ENCODE measurements at regions not wholly inside any gene's neighbourhood (a gene's known extent, or its start where the extent isn't known, plus 50 kb on each side); places are given as distances from the start of the nearest gene placed in this dataset.
"Not testable (repeated sequence)": the region's sequence is repeated elsewhere in the genome, so short reads cannot be mapped to it uniquely, and the experiment has no call there.

DNA sequence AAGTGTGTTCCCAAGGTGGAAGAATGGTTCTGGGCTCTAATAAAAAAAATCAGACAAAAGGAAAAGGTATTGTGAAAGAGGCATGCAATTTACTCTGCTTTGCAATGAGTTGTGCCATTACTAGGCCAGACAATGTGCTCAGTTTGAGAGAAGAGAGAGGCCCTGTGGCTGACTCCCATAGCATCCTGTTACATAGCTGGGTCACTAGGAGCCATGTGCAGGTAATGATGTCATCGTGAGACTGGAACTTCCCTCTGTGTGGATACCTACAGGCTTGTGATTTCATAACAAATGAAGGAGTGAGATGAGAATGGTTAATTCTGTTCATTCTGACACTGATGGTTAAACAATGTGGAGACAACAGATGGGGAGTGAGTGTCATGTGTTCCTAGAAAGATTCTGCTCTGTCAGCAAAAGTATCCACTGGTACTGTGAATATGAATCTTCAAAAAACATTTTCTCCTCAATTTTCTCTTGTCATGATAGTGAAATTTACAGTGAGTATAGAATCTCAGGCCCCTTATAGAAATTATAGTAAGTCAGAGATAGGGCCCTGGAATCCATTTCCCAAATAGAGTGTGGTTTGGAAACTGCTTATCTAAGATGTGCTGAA lies 648.7 kb upstream of the DPPA4 start:
- Histone ChIP-seq H4K20me1 (ENCODE audit: insufficient read depth, poor library complexity, severe bottlenecking) (no peaks in the 10 kb centered on the region), H3K4me2 (no peak overlapping the region), H3K4me1 (ENCODE audit: insufficient read depth) (no peaks in the 10 kb centered on the region), H3K4me3 (no peak overlapping the region), H3K9me2 (replicated peaks; ENCODE audit: insufficient read depth) (no peaks in the 10 kb centered on the region), H3K27ac (no peak overlapping the region), H3K27me3 (no peaks in the 10 kb centered on the region), H3K79me2 (no peaks in the 10 kb centered on the region), H3K9me3 (ENCODE audit: low read depth) (no peaks in the 10 kb centered on the region), H2AFZ (no peak overlapping the region), H3K36me3 (replicated peaks; ENCODE audit: insufficient read depth, low read depth) (no peaks in the 10 kb centered on the region)
- 86% methylated on average over 1 of the region's 1 CpG for whole genome bisulfite sequencing (ENCODE audit: low lambda C conversion rate, missing lambda C conversion rate)
- TF ChIP-seq EZH2phosphoT487 (IDR thresholded peaks at IDR 0.05; ENCODE audit: low read depth, severe bottlenecking, unreplicated experiment) (no peak), EZH2 (IDR thresholded peaks at IDR 0.05; ENCODE audit: borderline replicate concordance) (no peak)
- TF ChIP-seq, protein P1, sequence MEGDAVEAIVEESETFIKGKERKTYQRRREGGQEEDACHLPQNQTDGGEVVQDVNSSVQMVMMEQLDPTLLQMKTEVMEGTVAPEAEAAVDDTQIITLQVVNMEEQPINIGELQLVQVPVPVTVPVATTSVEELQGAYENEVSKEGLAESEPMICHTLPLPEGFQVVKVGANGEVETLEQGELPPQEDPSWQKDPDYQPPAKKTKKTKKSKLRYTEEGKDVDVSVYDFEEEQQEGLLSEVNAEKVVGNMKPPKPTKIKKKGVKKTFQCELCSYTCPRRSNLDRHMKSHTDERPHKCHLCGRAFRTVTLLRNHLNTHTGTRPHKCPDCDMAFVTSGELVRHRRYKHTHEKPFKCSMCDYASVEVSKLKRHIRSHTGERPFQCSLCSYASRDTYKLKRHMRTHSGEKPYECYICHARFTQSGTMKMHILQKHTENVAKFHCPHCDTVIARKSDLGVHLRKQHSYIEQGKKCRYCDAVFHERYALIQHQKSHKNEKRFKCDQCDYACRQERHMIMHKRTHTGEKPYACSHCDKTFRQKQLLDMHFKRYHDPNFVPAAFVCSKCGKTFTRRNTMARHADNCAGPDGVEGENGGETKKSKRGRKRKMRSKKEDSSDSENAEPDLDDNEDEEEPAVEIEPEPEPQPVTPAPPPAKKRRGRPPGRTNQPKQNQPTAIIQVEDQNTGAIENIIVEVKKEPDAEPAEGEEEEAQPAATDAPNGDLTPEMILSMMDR (IDR thresholded peaks at IDR 0.05; ENCODE audit: poor library complexity): no peak
- DNase-seq (ENCODE audit: low spot score): no peak

DNA sequence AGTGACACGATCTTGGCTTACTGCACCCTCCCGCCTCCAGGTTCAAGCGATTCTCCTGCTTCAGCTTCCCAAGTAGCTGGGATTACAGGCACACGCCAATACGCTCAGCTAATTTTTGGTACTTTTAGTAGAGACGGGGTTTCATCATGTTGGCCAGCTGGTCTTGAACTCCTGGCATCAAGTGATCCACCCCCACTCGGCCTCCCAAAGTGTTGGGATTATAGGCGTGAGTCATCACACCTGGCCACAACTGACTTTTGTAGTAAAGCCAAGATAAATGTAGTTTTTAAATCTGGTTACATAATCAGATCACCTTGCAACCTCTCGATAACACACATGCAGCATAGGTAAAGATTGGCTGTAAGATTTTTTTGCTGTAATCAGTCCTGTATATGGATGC lies 657.5 kb upstream of the DPPA4 start:
- H3K27me3 ChIP-seq: no peaks in the 10 kb centered on the region
- H3K9me2 ChIP-seq (replicated peaks; ENCODE audit: insufficient read depth): no peaks in the 10 kb centered on the region
- no peak overlapping the region for H3K4me3 ChIP-seq
- H4K20me1 ChIP-seq (ENCODE audit: insufficient read depth, poor library complexity, severe bottlenecking): no peaks in the 10 kb centered on the region
- H3K9me3 ChIP-seq (ENCODE audit: low read depth): no peaks in the 10 kb centered on the region
- no peak overlapping the region for H3K4me2 ChIP-seq
- no peak for DNase-seq (ENCODE audit: low spot score)
- H2AFZ ChIP-seq: no peak overlapping the region
- H3K4me1 ChIP-seq (ENCODE audit: insufficient read depth): no peaks in the 10 kb centered on the region
- H3K27ac ChIP-seq: no peak overlapping the region
- no peak for TF ChIP-seq EZH2phosphoT487 (IDR thresholded peaks at IDR 0.05; ENCODE audit: low read depth, severe bottlenecking, unreplicated experiment)
- TF ChIP-seq, protein P1 (IDR thresholded peaks at IDR 0.05; ENCODE audit: poor library complexity): no peak
- TF ChIP-seq EZH2 (IDR thresholded peaks at IDR 0.05; ENCODE audit: borderline replicate concordance): no peak
- H3K36me3 ChIP-seq (replicated peaks; ENCODE audit: insufficient read depth, low read depth): no peaks in the 10 kb centered on the region
- 84% methylated on average over 9 of the region's 9 CpGs for WGBS (ENCODE audit: low lambda C conversion rate, missing lambda C conversion rate)
- H3K79me2 ChIP-seq: no peaks in the 10 kb centered on the region

DNA sequence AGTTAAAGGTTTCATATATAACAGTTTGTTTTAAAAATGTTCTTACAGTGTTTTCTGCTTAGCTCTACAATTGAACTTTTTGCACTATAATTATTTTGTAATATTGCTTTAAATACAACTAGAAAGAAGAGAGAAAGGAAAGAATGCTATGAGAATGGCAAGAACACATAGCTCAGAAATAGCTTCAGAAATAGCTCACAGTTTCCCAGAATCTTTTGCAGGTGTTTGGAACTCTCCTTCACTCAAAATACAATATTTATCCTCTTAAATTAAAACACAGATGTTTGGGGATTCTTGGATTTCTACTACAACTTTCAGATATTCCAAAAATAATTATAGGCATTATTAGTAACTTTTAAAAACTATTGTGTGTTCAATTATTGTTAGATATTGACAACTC lies 658.0 kb upstream of the DPPA4 start:
- Histone ChIP-seq H2AFZ (no peak overlapping the region), H4K20me1 (ENCODE audit: insufficient read depth, poor library complexity, severe bottlenecking) (no peaks in the 10 kb centered on the region), H3K9me3 (ENCODE audit: low read depth) (no peaks in the 10 kb centered on the region), H3K4me2 (no peak overlapping the region), H3K27ac (no peak overlapping the region), H3K27me3 (no peaks in the 10 kb centered on the region), H3K79me2 (no peaks in the 10 kb centered on the region), H3K36me3 (replicated peaks; ENCODE audit: insufficient read depth, low read depth) (no peaks in the 10 kb centered on the region), H3K9me2 (replicated peaks; ENCODE audit: insufficient read depth) (no peaks in the 10 kb centered on the region), H3K4me1 (ENCODE audit: insufficient read depth) (no peaks in the 10 kb centered on the region), H3K4me3 (no peak overlapping the region)
- no peak for TF ChIP-seq EZH2 (IDR thresholded peaks at IDR 0.05; ENCODE audit: borderline replicate concordance)
- no peak for TF ChIP-seq EZH2phosphoT487 (IDR thresholded peaks at IDR 0.05; ENCODE audit: low read depth, severe bottlenecking, unreplicated experiment)
- TF ChIP-seq, protein P1 (IDR thresholded peaks at IDR 0.05; ENCODE audit: poor library complexity): no peak
- no peak for DNase-seq (ENCODE audit: low spot score)

DNA sequence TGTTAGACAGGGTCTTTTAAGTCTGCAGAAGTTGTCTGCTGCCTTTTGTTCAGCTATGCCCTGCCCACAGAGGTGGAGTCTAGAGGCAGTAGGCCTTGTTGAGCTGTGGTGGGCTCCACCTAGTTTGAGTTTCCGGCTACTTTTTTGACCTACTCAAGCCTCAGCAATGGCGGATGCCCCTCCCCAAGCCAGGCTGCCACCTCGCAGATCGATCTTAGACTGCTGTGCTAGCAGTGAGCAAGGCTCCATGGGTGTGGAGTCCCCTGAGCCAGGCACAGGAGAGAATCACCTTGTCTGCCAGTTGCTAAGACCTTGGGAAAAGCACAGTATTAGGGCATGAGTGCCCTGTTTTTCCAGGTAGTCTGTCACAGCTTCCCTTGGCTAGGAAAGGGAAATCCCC lies 664.6 kb upstream of the DPPA4 start:
- not testable (repeated sequence) for H3K27ac ChIP-seq; H3K9me3 ChIP-seq (ENCODE audit: low read depth); H3K4me3 ChIP-seq; H3K4me1 ChIP-seq (ENCODE audit: insufficient read depth); H4K20me1 ChIP-seq (ENCODE audit: insufficient read depth, poor library complexity, severe bottlenecking); H3K4me2 ChIP-seq; H3K36me3 ChIP-seq (replicated peaks; ENCODE audit: insufficient read depth, low read depth); H3K79me2 ChIP-seq; H2AFZ ChIP-seq; H3K27me3 ChIP-seq; H3K9me2 ChIP-seq (replicated peaks; ENCODE audit: insufficient read depth); DNase-seq (ENCODE audit: low spot score)
- 100% methylated on average over 4 of the region's 4 CpGs for WGBS (ENCODE audit: low lambda C conversion rate, missing lambda C conversion rate)
